Cardiac muscle cell (in vitro differentiated cells and primary cell): ENCODE measurements at regions not wholly inside any gene's neighbourhood (a gene's known extent, or its start where the extent isn't known, plus 50 kb on each side); places are given as distances from the start of the nearest gene placed in this dataset.

Experiments used
- DNase-seq, 2 donors: peaks; one replicate each; pipeline versions ENCODE4 v3.0.0 to v3.0.0-alpha.2; 2010 to 2017; ENCODE audit warnings: low read depth in 1 of 2, low spot score in 1 of 2
- H3K27ac ChIP-seq: fragments of 200-600 bp; sonication (generic); 2 replicates; pipeline ENCODE4 v1.5.1; 2016
- H3K27me3 ChIP-seq: fragments of 200-600 bp; sonication (generic); 2 replicates; pipeline ENCODE4 v1.6.0; 2016; ENCODE audit warnings: control low read depth
- H3K36me3 ChIP-seq: fragments of 200-600 bp; sonication (generic); 2 replicates; pipeline ENCODE4 v1.5.1; 2016; ENCODE audit warnings: control low read depth
- H3K4me1 ChIP-seq: fragments of 200-600 bp; sonication (generic); 2 replicates; pipeline ENCODE4 v1.8.1; 2017; ENCODE audit warnings: low read depth, mild to moderate bottlenecking, mixed run types
- H3K4me3 ChIP-seq: fragments of 200-600 bp; sonication (generic); 2 replicates; pipeline ENCODE4 v1.5.1; 2016; ENCODE audit warnings: mild to moderate bottlenecking
- H3K9me3 ChIP-seq: fragments of 200-600 bp; sonication (generic); 2 replicates; pipeline ENCODE4 v1.5.1; 2017; ENCODE audit warnings: low read depth, mild to moderate bottlenecking, control low read depth
- TF ChIP-seq, protein P1 (sequence below): IDR thresholded peaks from 2 replicates; pipeline ENCODE4 v1.5.1; 2012; ENCODE audit warnings: low read depth, mild to moderate bottlenecking, low read length

DNA sequence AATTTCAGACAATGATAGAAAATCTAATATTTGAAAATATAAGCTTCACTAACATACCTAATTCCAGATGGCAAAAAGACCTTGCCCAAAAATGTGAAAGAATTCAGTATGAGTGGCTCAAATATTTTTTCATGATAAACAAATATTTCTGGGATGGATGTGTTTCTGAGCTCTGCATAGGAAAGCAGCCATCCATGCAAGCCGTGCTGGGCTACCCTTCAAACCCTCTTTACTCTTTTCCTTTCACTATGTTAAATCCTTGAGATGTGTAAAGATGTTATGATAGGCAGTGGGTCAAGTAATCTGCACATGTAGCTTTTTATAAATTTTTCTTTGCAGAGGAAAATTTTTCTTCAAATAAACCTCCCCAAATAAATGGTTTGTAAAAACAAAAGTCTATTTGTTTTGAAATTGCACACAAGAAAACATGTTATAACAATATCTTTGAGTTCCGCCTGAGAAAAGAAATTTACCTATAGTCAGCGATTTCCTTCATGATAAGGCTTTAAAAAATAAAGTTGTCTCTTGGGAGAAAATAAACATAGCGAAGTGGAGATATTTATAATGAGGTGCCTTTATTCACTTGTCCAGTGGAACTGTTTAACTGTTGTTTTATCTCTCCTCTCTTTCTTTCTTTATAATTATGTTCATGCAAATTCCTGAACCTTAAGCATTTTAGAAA, 154.3 kb upstream of the PITX1 start:
- H3K9me3 ChIP-seq: no peaks in the 10 kb centered on the region
- no peak overlapping the region for H3K27ac ChIP-seq
- H3K4me3 ChIP-seq: no peak overlapping the region
- no peak for DNase-seq
- TF ChIP-seq, protein P1, sequence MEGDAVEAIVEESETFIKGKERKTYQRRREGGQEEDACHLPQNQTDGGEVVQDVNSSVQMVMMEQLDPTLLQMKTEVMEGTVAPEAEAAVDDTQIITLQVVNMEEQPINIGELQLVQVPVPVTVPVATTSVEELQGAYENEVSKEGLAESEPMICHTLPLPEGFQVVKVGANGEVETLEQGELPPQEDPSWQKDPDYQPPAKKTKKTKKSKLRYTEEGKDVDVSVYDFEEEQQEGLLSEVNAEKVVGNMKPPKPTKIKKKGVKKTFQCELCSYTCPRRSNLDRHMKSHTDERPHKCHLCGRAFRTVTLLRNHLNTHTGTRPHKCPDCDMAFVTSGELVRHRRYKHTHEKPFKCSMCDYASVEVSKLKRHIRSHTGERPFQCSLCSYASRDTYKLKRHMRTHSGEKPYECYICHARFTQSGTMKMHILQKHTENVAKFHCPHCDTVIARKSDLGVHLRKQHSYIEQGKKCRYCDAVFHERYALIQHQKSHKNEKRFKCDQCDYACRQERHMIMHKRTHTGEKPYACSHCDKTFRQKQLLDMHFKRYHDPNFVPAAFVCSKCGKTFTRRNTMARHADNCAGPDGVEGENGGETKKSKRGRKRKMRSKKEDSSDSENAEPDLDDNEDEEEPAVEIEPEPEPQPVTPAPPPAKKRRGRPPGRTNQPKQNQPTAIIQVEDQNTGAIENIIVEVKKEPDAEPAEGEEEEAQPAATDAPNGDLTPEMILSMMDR: no peak
- H3K27me3 ChIP-seq: peaks cover 100% of the 10 kb centered on the region
- H3K36me3 ChIP-seq: no peaks in the 10 kb centered on the region
- no peaks in the 10 kb centered on the region for H3K4me1 ChIP-seq

DNA sequence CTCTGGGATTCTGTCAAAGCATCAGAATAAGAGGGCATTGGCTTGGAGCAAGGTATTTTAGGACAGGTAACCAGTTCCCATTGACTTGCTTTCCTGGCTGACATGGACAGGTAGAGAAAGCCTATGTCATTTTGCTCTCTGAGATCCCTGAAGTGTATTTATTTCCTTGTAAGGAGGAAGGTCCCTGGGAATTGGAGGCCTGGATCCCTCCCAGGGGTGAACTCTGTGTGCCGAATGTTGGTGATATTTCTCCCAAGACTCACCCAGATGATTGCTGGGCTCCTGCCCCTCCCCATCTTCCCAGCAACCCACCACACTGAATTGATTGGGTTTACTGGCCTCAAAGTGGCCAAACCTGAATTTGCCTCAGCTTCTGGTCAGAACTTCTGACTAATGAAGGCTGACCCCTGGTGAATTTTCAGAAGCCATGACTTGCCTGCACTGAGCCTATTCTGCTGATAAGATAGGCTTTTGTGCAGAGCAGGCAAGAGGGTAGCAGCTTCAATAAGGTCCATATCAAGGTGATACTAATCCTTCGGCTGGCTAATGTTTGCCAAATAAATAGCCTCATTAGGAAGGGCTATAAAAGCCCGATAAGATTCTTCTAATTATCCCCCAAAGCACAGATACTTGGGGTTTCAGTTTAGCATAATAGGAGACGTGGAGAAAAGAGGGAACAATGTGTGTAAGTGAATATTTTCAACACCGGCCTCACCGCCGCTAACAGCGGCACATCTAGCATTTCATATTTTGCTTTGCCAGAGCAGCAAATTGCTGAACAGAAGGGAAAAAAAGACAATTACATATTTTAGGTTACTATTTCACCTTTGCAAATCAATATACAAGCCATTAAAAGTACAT, 152.9 kb upstream of the PITX1 start:
- Histone ChIP-seq H3K27me3 (peaks cover 100% of the 10 kb centered on the region), H3K36me3 (no peaks in the 10 kb centered on the region), H3K4me1 (no peaks in the 10 kb centered on the region), H3K9me3 (no peaks in the 10 kb centered on the region), H3K27ac (no peak overlapping the region), H3K4me3 (no peak overlapping the region)
- TF ChIP-seq, protein P1: no peak
- DNase-seq: no peak

DNA sequence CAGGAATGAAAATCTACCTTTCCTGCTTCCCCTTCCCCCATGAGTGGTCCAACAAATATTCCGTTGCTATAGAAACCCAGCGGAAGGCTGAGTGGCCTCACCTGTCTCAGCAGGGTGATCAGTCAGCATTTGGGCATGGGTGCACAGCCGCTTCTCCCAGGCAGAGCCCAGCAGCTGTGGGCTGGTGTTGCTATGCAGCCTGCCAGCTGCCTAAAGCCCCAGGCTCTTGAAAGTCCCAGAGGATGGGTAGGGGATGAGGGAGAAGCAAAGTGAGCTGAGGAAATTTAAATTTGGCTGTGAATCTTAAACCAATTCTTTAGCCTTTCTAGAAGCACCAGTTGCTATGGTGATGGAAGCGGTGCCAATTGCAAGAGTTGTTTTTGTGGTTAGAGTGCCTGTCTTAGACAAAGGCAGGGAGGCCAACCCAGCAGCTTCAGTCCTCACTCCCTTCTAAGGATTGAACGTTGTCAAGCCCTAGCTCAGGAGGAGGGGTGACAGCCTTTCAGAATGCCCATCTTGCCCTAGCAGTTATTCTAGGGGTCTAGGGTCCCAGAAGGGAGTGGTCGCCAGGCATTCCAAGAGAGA, 151.5 kb upstream of the PITX1 start:
- TF ChIP-seq, protein P1: no peak

DNA sequence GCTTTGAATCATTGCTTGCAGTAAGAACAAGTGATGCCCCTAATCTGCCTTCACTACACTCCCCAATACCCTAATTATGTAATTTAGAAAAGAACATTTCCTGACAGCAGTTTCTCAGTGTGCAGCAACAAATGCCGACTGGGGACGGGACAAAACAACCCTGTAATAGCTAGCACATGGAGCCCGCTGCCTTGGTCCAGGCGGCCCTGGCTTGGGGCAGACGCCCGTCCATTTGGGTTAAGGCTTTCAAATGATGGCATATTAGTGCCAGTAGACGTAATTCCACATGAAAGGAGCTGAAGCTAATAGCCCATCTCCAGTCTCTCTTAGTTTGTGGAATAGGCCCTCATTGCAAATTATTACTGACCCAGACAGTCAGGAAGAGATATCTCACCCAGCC, 150.6 kb upstream of the PITX1 start:
- Histone ChIP-seq H3K4me1 (no peaks in the 10 kb centered on the region), H3K36me3 (no peaks in the 10 kb centered on the region), H3K4me3 (no peak overlapping the region), H3K27ac (no peak overlapping the region), H3K9me3 (no peaks in the 10 kb centered on the region), H3K27me3 (peaks cover 92% of the 10 kb centered on the region)
- TF ChIP-seq, protein P1: no peak
- DNase-seq: no peak

More for the DNA sequence above, 151.5 kb upstream of the PITX1 start:
- Histone ChIP-seq H3K27me3 (peaks cover 92% of the 10 kb centered on the region), H3K9me3 (no peaks in the 10 kb centered on the region), H3K27ac (no peak overlapping the region), H3K4me1 (no peaks in the 10 kb centered on the region), H3K36me3 (no peaks in the 10 kb centered on the region), H3K4me3 (no peak overlapping the region)
- peak in 1 of 2 donors; percentile 61 for DNase-seq

DNA sequence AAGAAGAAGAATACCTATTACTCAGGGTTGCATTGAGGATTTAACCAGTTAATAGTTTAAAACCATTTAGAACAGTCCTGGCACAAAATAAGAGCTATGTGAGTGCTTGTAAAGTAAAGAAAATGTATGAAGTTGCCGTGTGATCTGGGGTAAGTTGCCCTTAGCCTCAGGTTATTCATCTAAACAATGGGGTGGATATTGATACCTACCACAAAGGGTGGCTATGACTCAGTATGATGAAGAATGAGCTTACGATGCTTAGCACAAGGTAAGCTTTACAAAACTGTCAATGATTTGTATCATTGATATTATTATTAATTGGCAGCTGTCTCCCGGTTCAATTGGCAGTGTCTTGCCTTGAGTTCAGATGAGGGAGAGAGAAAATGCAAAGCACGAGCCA, 149.4 kb upstream of the PITX1 start:
- Histone ChIP-seq H3K4me1 (no peaks in the 10 kb centered on the region), H3K9me3 (no peaks in the 10 kb centered on the region), H3K27me3 (peaks cover 92% of the 10 kb centered on the region), H3K36me3 (no peaks in the 10 kb centered on the region), H3K4me3 (no peak overlapping the region), H3K27ac (no peak overlapping the region)
- DNase-seq: no peak
- TF ChIP-seq, protein P1: no peak
